MCF 10A (cell line): ENCODE measurements at regions not wholly inside any gene's neighbourhood (a gene's known extent, or its start where the extent isn't known, plus 50 kb on each side); places are given as distances from the start of the nearest gene placed in this dataset.

Experiments used
- BruUV-seq: library from RNA; stranded (reverse); fragments of 400-500 nt; replicated peaks from 2 replicates; lab custom pipeline; 2021; lab: Mats Ljungman, UMichigan
- CTCF ChIA-PET: fragments of 300-600 bp; sonication (Branson Sonifier 250); formaldehyde crosslinking; extraction: SDS; loops from one replicate; lab custom pipeline; 2021; ENCODE audit warnings: antibody characterized with exemption, inconsistent platforms; lab: Yijun Ruan, JAX
- POLR2A ChIA-PET: fragments of 300-600, 350-650 bp; sonication (Branson Sonifier 250); formaldehyde crosslinking; extraction: SDS; loops from one replicate; lab custom pipeline; 2020; ENCODE audit warnings: antibody characterized with exemption, inconsistent platforms; lab: Yijun Ruan, JAX
- DNase-seq: peaks from one replicate; pipeline ENCODE4 v3.0.0-alpha.2; 2018; ENCODE audit not compliant: unreplicated experiment
- H3K27ac Mint-ChIP-seq: one replicate; pipeline ENCODE4 v1.8.0; 2022; ENCODE audit warnings: mild to moderate bottlenecking, low read depth, mixed read lengths; ENCODE audit not compliant: unreplicated experiment
- H3K27me3 Mint-ChIP-seq: one replicate; pipeline ENCODE4 v1.8.0; 2022; ENCODE audit warnings: mixed read lengths; ENCODE audit not compliant: insufficient read depth, unreplicated experiment
- H3K36me3 Mint-ChIP-seq: one replicate; pipeline ENCODE4 v1.8.0; 2022; ENCODE audit warnings: mild to moderate bottlenecking, moderate library complexity, mixed read lengths; ENCODE audit not compliant: insufficient read depth, unreplicated experiment
- H3K4me1 Mint-ChIP-seq: one replicate; pipeline ENCODE4 v1.8.0; 2022; ENCODE audit warnings: mixed read lengths; ENCODE audit not compliant: insufficient read depth, unreplicated experiment
- H3K4me3 Mint-ChIP-seq: one replicate; pipeline ENCODE4 v1.8.0; 2022; ENCODE audit warnings: mild to moderate bottlenecking, moderate library complexity, mixed read lengths; ENCODE audit not compliant: unreplicated experiment
- H3K9me3 Mint-ChIP-seq: one replicate; pipeline ENCODE4 v1.8.0; 2022; ENCODE audit warnings: mixed read lengths; ENCODE audit not compliant: unreplicated experiment
- intact Hi-C: fragments of 100-400 bp; cut with micrococcal nuclease; formaldehyde crosslinking; loops from 2 replicates; pipeline ENCODE4 v1.14.1; 2022
- TF ChIP-seq, protein P1 (sequence below): fragments of 200-600 bp; IDR thresholded peaks from one replicate; pipeline ENCODE4 v1.8.0; 2022; ENCODE audit warnings: antibody characterized with exemption, mild to moderate bottlenecking; ENCODE audit not compliant: unreplicated experiment

DNA sequence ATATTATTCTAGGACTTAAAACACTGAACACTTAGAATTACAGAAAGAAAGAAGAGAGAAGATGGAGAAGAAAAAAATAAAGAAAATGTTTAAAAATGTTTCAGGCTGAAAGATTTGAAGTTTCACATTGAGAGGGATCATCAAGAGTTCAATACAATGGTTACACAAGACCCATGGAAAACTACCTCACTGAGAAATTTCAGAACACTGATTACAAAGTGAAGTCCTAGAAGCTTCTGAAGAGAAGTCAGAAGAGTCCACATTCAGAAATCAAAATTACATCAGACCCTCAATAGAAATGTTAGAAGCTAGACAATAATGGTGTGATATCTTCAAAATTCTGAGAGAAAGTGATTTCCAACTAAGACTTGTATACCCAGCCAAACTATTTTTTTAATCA, 196.1 kb downstream of the MACC1 start:
- ChIA-PET POLR2A (no interaction called here), CTCF (interaction anchor here (1.1 kb wide), 1 partner anchor 16 kb away, joined by 3 read pairs; no protein-coding TSS in a partner anchor)
- Mint-ChIP-seq H3K27ac (no peak overlapping the region), H3K36me3 (no peaks in the 10 kb centered on the region), H3K4me1 (no peaks in the 10 kb centered on the region), H3K9me3 (peaks cover 9% of the 10 kb centered on the region), H3K4me3 (no peak overlapping the region), H3K27me3 (no peaks in the 10 kb centered on the region)
- no peak for DNase-seq
- no TSS peak for BruUV-seq
- TF ChIP-seq, protein P1, sequence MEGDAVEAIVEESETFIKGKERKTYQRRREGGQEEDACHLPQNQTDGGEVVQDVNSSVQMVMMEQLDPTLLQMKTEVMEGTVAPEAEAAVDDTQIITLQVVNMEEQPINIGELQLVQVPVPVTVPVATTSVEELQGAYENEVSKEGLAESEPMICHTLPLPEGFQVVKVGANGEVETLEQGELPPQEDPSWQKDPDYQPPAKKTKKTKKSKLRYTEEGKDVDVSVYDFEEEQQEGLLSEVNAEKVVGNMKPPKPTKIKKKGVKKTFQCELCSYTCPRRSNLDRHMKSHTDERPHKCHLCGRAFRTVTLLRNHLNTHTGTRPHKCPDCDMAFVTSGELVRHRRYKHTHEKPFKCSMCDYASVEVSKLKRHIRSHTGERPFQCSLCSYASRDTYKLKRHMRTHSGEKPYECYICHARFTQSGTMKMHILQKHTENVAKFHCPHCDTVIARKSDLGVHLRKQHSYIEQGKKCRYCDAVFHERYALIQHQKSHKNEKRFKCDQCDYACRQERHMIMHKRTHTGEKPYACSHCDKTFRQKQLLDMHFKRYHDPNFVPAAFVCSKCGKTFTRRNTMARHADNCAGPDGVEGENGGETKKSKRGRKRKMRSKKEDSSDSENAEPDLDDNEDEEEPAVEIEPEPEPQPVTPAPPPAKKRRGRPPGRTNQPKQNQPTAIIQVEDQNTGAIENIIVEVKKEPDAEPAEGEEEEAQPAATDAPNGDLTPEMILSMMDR, result no peak
- intact Hi-C loops, result no loop called here

DNA sequence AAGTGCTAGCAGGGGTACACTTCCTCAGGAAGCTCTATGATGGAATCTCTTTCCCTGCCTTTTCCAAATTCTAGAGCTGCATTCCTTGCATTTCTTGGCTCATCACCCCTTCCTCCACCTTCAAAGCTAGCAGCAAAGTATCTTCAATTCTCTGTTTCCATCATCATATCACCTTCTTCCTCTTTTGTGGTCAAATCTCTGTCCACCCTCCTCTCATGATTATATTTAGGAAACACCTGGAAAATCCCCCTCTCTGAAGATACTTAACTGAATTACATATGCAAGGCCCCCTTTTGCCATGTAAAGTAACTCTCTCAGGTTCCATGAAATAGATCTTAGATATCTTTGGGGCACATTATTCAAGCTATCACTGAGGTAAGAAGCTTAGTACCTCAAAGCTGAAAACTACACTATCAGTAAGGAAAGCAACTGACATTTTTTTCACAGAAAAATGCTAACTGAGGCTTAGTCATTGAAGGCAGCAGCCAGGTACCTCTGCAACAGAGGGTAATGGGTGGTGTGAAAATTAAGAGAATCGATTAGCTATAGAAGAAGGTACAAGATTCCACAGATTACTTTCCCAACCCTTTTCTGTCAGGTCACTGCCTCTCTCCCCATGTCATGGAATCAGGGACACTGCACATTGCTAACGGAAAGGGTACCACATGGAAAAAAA, 197.3 kb downstream of the MACC1 start:
- Mint-ChIP-seq H3K36me3 (no peaks in the 10 kb centered on the region), H3K27me3 (no peaks in the 10 kb centered on the region), H3K4me3 (no peak overlapping the region), H3K4me1 (no peaks in the 10 kb centered on the region), H3K27ac (no peak overlapping the region), H3K9me3 (peaks cover 9% of the 10 kb centered on the region)
- POLR2A ChIA-PET, result no interaction called here
- TF ChIP-seq, protein P1, result no peak
- BruUV-seq, result no TSS peak
- intact Hi-C loops, result no loop called here
- CTCF ChIA-PET, result interaction anchor here (0.5 kb wide), 1 partner anchor 207 kb away, joined by 3 read pairs; no protein-coding TSS in a partner anchor
- no peak for DNase-seq

DNA sequence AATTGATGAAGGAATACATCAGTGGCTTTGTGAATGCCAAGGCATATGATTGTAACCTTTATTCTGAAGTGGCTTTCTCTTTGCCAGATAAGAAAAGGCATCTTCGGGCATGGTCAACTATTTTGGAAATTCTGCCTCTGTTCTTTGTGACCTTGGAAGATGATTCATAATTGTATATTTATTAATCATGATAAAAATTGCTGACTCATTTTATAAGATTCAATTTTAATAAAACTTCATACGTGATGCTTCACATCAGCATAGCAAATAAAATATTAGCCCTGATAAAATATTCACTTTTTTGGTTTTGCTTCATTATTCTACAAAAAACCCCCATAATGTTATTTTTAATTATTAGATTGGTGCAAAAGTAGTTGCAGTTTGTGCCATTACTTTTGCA, 200.5 kb downstream of the MACC1 start:
- Mint-ChIP-seq H3K9me3 (peaks cover 9% of the 10 kb centered on the region), H3K27ac (no peak overlapping the region), H3K4me3 (no peak overlapping the region), H3K4me1 (no peaks in the 10 kb centered on the region), H3K27me3 (no peaks in the 10 kb centered on the region), H3K36me3 (no peaks in the 10 kb centered on the region)
- CTCF ChIA-PET, result no interaction called here
- no peak for DNase-seq
- intact Hi-C loops, result no loop called here
- POLR2A ChIA-PET, result no interaction called here
- BruUV-seq, result no TSS peak
- TF ChIP-seq, protein P1, result no peak

DNA sequence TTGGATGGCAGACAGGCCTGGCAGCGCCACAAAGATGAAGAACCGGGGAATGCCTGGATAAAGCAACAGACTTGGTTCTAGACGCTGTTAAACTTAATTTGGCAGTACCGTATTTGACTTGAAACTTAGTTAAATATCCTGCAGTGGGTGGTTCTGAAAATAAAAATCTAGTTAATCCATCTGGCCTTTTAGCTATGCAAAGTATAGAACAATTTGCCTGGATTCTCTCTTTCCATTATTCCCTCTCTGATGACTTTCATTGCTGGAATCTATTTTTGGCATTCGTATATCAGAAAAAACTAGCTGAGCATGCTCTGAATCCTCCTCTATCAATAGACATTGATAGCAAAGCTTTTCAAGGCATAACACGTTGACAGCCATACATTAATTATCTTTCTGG, 203.6 kb downstream of the MACC1 start:
- CTCF ChIA-PET, result interaction anchor here (0.7 kb wide), 1 partner anchor 87 kb away, joined by 3 read pairs; no protein-coding TSS in a partner anchor
- no peaks in the 10 kb centered on the region for H3K36me3 Mint-ChIP-seq
- DNase-seq, result no peak
- no peaks in the 10 kb centered on the region for H3K4me1 Mint-ChIP-seq
- BruUV-seq, result no TSS peak
- no peak overlapping the region for H3K27ac Mint-ChIP-seq
- H3K4me3 Mint-ChIP-seq, result no peak overlapping the region
- TF ChIP-seq, protein P1, result no peak
- H3K9me3 Mint-ChIP-seq, result no peaks in the 10 kb centered on the region
- POLR2A ChIA-PET, result no interaction called here
- no peaks in the 10 kb centered on the region for H3K27me3 Mint-ChIP-seq
- intact Hi-C loops, result no loop called here
